ENCODE measurements at regions not wholly inside any gene's neighbourhood (a gene's known extent, or its start where the extent isn't known, plus 50 kb on each side); places are given as distances from the start of the nearest gene placed in this dataset.

- Histone ChIP-seq H3K4me2 (ENCODE audit: low read length) (no peak overlapping the region), H3K4me3 (ENCODE audit: low read length) (no peak overlapping the region), H3K79me2 (ENCODE audit: control insufficient read depth, insufficient read depth, low read length) (no peaks in the 10 kb centered on the region), H3K23ac (ENCODE audit: low read length) (no peak overlapping the region), H3K9ac (ENCODE audit: low read length) (no peak overlapping the region), H2AK5ac (ENCODE audit: low read length) (no peak overlapping the region), H4K5ac (ENCODE audit: low read length) (no peak overlapping the region), H3K27ac (ENCODE audit: low read depth, low read length) (no peak overlapping the region), H3K18ac (ENCODE audit: low read length) (no peak overlapping the region), H3K4ac (ENCODE audit: low read depth, low read length) (no peak overlapping the region), H3K79me1 (ENCODE audit: low read length) (no peaks in the 10 kb centered on the region), H3K27me3 (ENCODE audit: insufficient read depth, low read length, poor library complexity) (no peaks in the 10 kb centered on the region), H3K56ac (ENCODE audit: low read length) (no peak overlapping the region), H3K36me3 (ENCODE audit: control insufficient read depth, insufficient read depth, low read length) (no peaks in the 10 kb centered on the region), H2BK15ac (replicated peaks; ENCODE audit: low read depth) (no peak overlapping the region), H3K4me1 (ENCODE audit: control insufficient read depth, low read depth, low read length) (no peaks in the 10 kb centered on the region), H2BK120ac (ENCODE audit: low read depth, low read length) (no peak overlapping the region), H2BK5ac (ENCODE audit: low read length) (no peak overlapping the region), H4K8ac (ENCODE audit: low read depth, low read length) (no peak overlapping the region)
- no peak for DNase-seq
- no CpG with 5 or more reads among the region's 1 CpG for WGBS (ENCODE audit: extremely low coverage, insufficient coverage, low lambda C conversion rate)
Observed at GRCh38 chr7:36802459-36803135, 78.3 kb upstream of the AOAH start.

DNA sequence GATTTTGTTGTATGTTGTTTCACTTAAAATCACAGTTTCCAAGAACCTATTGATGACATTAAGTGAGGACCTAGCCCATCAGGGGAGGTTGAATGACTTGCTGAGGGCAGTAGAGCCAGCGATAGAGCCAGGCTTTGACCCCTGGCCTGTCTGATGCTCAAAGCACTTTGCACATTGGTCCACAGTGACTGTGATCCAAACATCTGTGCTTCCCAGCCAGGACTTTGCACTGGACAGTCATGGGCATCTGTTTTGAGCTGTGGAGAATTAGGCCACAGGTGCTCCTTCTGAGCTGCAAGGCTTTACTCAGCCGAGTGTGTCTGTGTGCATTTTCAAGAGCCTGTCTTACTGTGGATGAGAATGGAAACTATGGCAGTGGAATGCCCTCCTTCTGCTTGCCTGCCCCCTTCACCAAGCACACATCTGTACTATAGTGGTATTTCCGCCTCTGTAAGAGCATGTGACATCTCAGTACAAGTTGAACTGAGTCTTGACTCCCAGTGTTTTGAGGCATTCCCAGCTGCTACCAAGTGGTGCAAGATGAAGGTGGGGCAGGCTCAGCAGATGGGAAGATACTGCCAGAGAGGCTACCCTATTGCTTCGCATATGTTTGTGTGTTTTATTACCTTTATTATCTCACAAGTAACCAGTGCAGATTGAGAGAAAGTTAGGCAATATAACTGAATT, 72.7 kb upstream of the AOAH start:
- no peaks in the 10 kb centered on the region for H3K36me3 ChIP-seq (ENCODE audit: control insufficient read depth, insufficient read depth, low read length)
- H4K8ac ChIP-seq (ENCODE audit: low read depth, low read length): no peak overlapping the region
- H3K9ac ChIP-seq (ENCODE audit: low read length): no peak overlapping the region
- H3K4me1 ChIP-seq (ENCODE audit: control insufficient read depth, low read depth, low read length): no peaks in the 10 kb centered on the region
- H3K18ac ChIP-seq (ENCODE audit: low read length): no peak overlapping the region
- WGBS (ENCODE audit: extremely low coverage, insufficient coverage, low lambda C conversion rate): no CpG with 5 or more reads among the region's 4 CpGs
- no peak overlapping the region for H2AK5ac ChIP-seq (ENCODE audit: low read length)
- no peak for DNase-seq
- no peak overlapping the region for H3K4me2 ChIP-seq (ENCODE audit: low read length)
- H3K4ac ChIP-seq (ENCODE audit: low read depth, low read length): no peak overlapping the region
- no peak overlapping the region for H3K23ac ChIP-seq (ENCODE audit: low read length)
- no peak overlapping the region for H3K56ac ChIP-seq (ENCODE audit: low read length)
- no peak overlapping the region for H4K5ac ChIP-seq (ENCODE audit: low read length)
- H3K27me3 ChIP-seq (ENCODE audit: insufficient read depth, low read length, poor library complexity): no peaks in the 10 kb centered on the region
- no peak overlapping the region for H2BK5ac ChIP-seq (ENCODE audit: low read length)
- no peak overlapping the region for H2BK15ac ChIP-seq (replicated peaks; ENCODE audit: low read depth)
- H3K27ac ChIP-seq (ENCODE audit: low read depth, low read length): no peak overlapping the region
- no peak overlapping the region for H2BK120ac ChIP-seq (ENCODE audit: low read depth, low read length)
- no peak overlapping the region for H3K4me3 ChIP-seq (ENCODE audit: low read length)
- no peaks in the 10 kb centered on the region for H3K79me1 ChIP-seq (ENCODE audit: low read length)
- no peaks in the 10 kb centered on the region for H3K79me2 ChIP-seq (ENCODE audit: control insufficient read depth, insufficient read depth, low read length)

- Histone ChIP-seq H3K27ac (ENCODE audit: low read depth, low read length) (no peak overlapping the region), H4K5ac (ENCODE audit: low read length) (no peak overlapping the region), H3K18ac (ENCODE audit: low read length) (no peak overlapping the region), H3K4me2 (ENCODE audit: low read length) (no peak overlapping the region), H3K9ac (ENCODE audit: low read length) (no peak overlapping the region), H4K8ac (ENCODE audit: low read depth, low read length) (no peak overlapping the region), H3K4me1 (ENCODE audit: control insufficient read depth, low read depth, low read length) (no peaks in the 10 kb centered on the region), H3K79me2 (ENCODE audit: control insufficient read depth, insufficient read depth, low read length) (no peaks in the 10 kb centered on the region), H3K56ac (ENCODE audit: low read length) (no peak overlapping the region), H3K4ac (ENCODE audit: low read depth, low read length) (no peak overlapping the region), H3K27me3 (ENCODE audit: insufficient read depth, low read length, poor library complexity) (no peaks in the 10 kb centered on the region), H2AK5ac (ENCODE audit: low read length) (no peak overlapping the region), H2BK15ac (replicated peaks; ENCODE audit: low read depth) (no peak overlapping the region), H3K79me1 (ENCODE audit: low read length) (no peaks in the 10 kb centered on the region), H2BK120ac (ENCODE audit: low read depth, low read length) (no peak overlapping the region), H3K36me3 (ENCODE audit: control insufficient read depth, insufficient read depth, low read length) (no peaks in the 10 kb centered on the region), H2BK5ac (ENCODE audit: low read length) (no peak overlapping the region), H3K23ac (ENCODE audit: low read length) (no peak overlapping the region), H3K4me3 (ENCODE audit: low read length) (no peak overlapping the region)
- WGBS (ENCODE audit: extremely low coverage, insufficient coverage, low lambda C conversion rate): no CpG with 5 or more reads among the region's 4 CpGs
- no peak for DNase-seq
Observed at GRCh38 chr7:36795451-36796021, 71.2 kb upstream of the AOAH start.

- H3K79me1 ChIP-seq (ENCODE audit: low read length): no peaks in the 10 kb centered on the region
- H3K4me2 ChIP-seq (ENCODE audit: low read length): no peak overlapping the region
- no peak overlapping the region for H3K9ac ChIP-seq (ENCODE audit: low read length)
- no peaks in the 10 kb centered on the region for H3K4me1 ChIP-seq (ENCODE audit: control insufficient read depth, low read depth, low read length)
- no peak overlapping the region for H4K8ac ChIP-seq (ENCODE audit: low read depth, low read length)
- DNase-seq: peak; percentile 23
- no peak overlapping the region for H3K4me3 ChIP-seq (ENCODE audit: low read length)
- no peak overlapping the region for H4K5ac ChIP-seq (ENCODE audit: low read length)
- no peaks in the 10 kb centered on the region for H3K36me3 ChIP-seq (ENCODE audit: control insufficient read depth, insufficient read depth, low read length)
- no peak overlapping the region for H3K23ac ChIP-seq (ENCODE audit: low read length)
- H3K27me3 ChIP-seq (ENCODE audit: insufficient read depth, low read length, poor library complexity): no peaks in the 10 kb centered on the region
- WGBS (ENCODE audit: extremely low coverage, insufficient coverage, low lambda C conversion rate): no CpG with 5 or more reads among the region's 3 CpGs
- no peak overlapping the region for H2BK5ac ChIP-seq (ENCODE audit: low read length)
- no peak overlapping the region for H2BK120ac ChIP-seq (ENCODE audit: low read depth, low read length)
- no peak overlapping the region for H3K4ac ChIP-seq (ENCODE audit: low read depth, low read length)
- H2BK15ac ChIP-seq (replicated peaks; ENCODE audit: low read depth): no peak overlapping the region
- H3K27ac ChIP-seq (ENCODE audit: low read depth, low read length): no peak overlapping the region
- H3K18ac ChIP-seq (ENCODE audit: low read length): no peak overlapping the region
- H2AK5ac ChIP-seq (ENCODE audit: low read length): no peak overlapping the region
- no peak overlapping the region for H3K56ac ChIP-seq (ENCODE audit: low read length)
- no peaks in the 10 kb centered on the region for H3K79me2 ChIP-seq (ENCODE audit: control insufficient read depth, insufficient read depth, low read length)
Observed at GRCh38 chr7:36794689-36795088, 70.4 kb upstream of the AOAH start.

- WGBS (ENCODE audit: extremely low coverage, insufficient coverage, low lambda C conversion rate): no CpG with 5 or more reads among the region's 5 CpGs
- H2BK15ac ChIP-seq (replicated peaks; ENCODE audit: low read depth): no peak overlapping the region
- H3K27ac ChIP-seq (ENCODE audit: low read depth, low read length): no peak overlapping the region
Observed at GRCh38 chr7:36792421-36792820, 68.1 kb upstream of the AOAH start.

More at GRCh38 chr7:36792421-36792820, 68.1 kb upstream of the AOAH start:
- no peak overlapping the region for H3K18ac ChIP-seq (ENCODE audit: low read length)
- H2BK120ac ChIP-seq (ENCODE audit: low read depth, low read length): no peak overlapping the region
- no peak for DNase-seq
- H2AK5ac ChIP-seq (ENCODE audit: low read length): no peak overlapping the region
- H2BK5ac ChIP-seq (ENCODE audit: low read length): no peak overlapping the region
- H3K27me3 ChIP-seq (ENCODE audit: insufficient read depth, low read length, poor library complexity): no peaks in the 10 kb centered on the region
- no peaks in the 10 kb centered on the region for H3K4me1 ChIP-seq (ENCODE audit: control insufficient read depth, low read depth, low read length)
- no peaks in the 10 kb centered on the region for H3K79me1 ChIP-seq (ENCODE audit: low read length)
- no peak overlapping the region for H3K4me2 ChIP-seq (ENCODE audit: low read length)
- no peak overlapping the region for H3K23ac ChIP-seq (ENCODE audit: low read length)
- H3K4ac ChIP-seq (ENCODE audit: low read depth, low read length): no peak overlapping the region
- no peak overlapping the region for H3K56ac ChIP-seq (ENCODE audit: low read length)
- H4K5ac ChIP-seq (ENCODE audit: low read length): no peak overlapping the region
- no peak overlapping the region for H3K4me3 ChIP-seq (ENCODE audit: low read length)
- no peaks in the 10 kb centered on the region for H3K79me2 ChIP-seq (ENCODE audit: control insufficient read depth, insufficient read depth, low read length)
- no peak overlapping the region for H3K9ac ChIP-seq (ENCODE audit: low read length)
- no peaks in the 10 kb centered on the region for H3K36me3 ChIP-seq (ENCODE audit: control insufficient read depth, insufficient read depth, low read length)
- no peak overlapping the region for H4K8ac ChIP-seq (ENCODE audit: low read depth, low read length)

Measured in mesendoderm (in vitro differentiated cells).